ENCODE measurements at regions not wholly inside any gene's neighbourhood (a gene's known extent, or its start where the extent isn't known, plus 50 kb on each side); places are given as distances from the start of the nearest gene placed in this dataset.

GRCh38 chr1:104019675-104020049, 270.0 kb downstream of the AMY1C start:
- no peak for TF ChIP-seq POLR2A (IDR thresholded peaks at IDR 0.05)
- TF ChIP-seq CTCF (IDR thresholded peaks at IDR 0.05): no peak
